Ishikawa (cell line): ENCODE measurements at regions not wholly inside any gene's neighbourhood (a gene's known extent, or its start where the extent isn't known, plus 50 kb on each side); places are given as distances from the start of the nearest gene placed in this dataset.

Source experiments
- EGR1 ChIP-seq: IDR thresholded peaks from 2 replicates; pipeline ENCODE4 v1.6.1; 2012
- NFIC ChIP-seq: IDR thresholded peaks from 2 replicates; pipeline ENCODE4 v1.6.1; 2012

DNA sequence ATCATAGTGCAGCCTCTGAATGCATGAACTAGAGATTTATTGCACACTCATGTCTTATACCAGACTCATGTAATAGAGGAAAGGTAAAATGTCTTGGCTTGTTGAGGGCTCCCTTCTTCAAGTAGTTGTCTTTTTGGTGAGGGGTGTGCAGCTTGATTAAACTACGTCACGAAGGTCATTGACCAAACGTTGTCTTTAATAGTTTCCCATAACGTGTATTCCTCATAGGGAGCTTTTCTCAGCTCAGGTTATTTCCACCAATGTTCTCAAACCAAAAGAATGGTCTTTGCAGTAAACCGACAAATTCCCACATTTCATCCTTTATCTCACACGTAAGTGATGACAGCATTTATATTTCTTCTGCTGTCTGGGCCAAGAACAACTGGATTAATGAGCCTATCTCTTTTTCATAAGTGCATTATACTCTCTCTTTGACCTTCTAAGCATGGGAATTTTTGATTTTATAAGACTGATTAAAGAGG, 547.7 kb upstream of the ZEB2 start:
- TF ChIP-seq EGR1 = no peak
- no peak for TF ChIP-seq NFIC
